DND-41 (cell line): ENCODE measurements at regions not wholly inside any gene's neighbourhood (a gene's known extent, or its start where the extent isn't known, plus 50 kb on each side); places are given as distances from the start of the nearest gene placed in this dataset.

Experiments
- ATAC-seq: fragments of 200-7000 bp; cut with Tn5 transposase; 3 replicates; pipeline ENCODE4 v1.9.1; 2021; ENCODE audit warnings: low read depth; ENCODE audit not compliant: insufficient read depth
- DNase-seq: peaks from one replicate; pipeline ENCODE4 v3.0.0-alpha.2; 2020
- H2AFZ ChIP-seq: 2 replicates; pipeline ENCODE4 v1.6.0; 2012; ENCODE audit warnings: low read depth, low read length
- H3K27ac ChIP-seq: 2 replicates; pipeline ENCODE4 v1.5.1; 2012; ENCODE audit warnings: low read length, inconsistent platforms
- H3K27me3 ChIP-seq: fragments of 200-600 bp; sonication (generic); 2 replicates; pipeline ENCODE4 v1.6.0; 2012; ENCODE audit warnings: low read length, mild to moderate bottlenecking, inconsistent platforms; ENCODE audit not compliant: insufficient read depth, poor library complexity
- H3K36me3 ChIP-seq: 2 replicates; pipeline ENCODE4 v1.5.1; 2012; ENCODE audit warnings: low read length, inconsistent platforms; ENCODE audit not compliant: insufficient read depth
- H3K4me1 ChIP-seq: 2 replicates; pipeline ENCODE4 v1.5.1; 2012; ENCODE audit warnings: mild to moderate bottlenecking, low read length; ENCODE audit not compliant: insufficient read depth
- H3K4me2 ChIP-seq: 2 replicates; pipeline ENCODE4 v1.6.0; 2012; ENCODE audit warnings: mild to moderate bottlenecking, moderate library complexity, low read length, inconsistent platforms; ENCODE audit not compliant: insufficient read depth
- H3K4me3 ChIP-seq, 2 experiments: fragments of 200-600 bp in 1 of 2; shearing (Covaris generic) in 1 of 2; 2 replicates each; pipeline ENCODE4 v1.5.1; 2012 to 2016; ENCODE audit warnings: inconsistent platforms in 2 of 2, low read length in 2 of 2, mild to moderate bottlenecking in 2 of 2, low read depth in 1 of 2, moderate library complexity in 1 of 2
- H3K79me2 ChIP-seq: 2 replicates; pipeline ENCODE4 v1.6.0; 2012; ENCODE audit warnings: low read length, inconsistent platforms; ENCODE audit not compliant: insufficient read depth
- H3K9ac ChIP-seq: 2 replicates; pipeline ENCODE4 v1.6.0; 2012; ENCODE audit warnings: low read depth, mild to moderate bottlenecking, inconsistent platforms, low read length, moderate library complexity
- H3K9me3 ChIP-seq: 2 replicates; pipeline ENCODE4 v1.5.1; 2012; ENCODE audit warnings: low read length, moderate library complexity, mild to moderate bottlenecking, inconsistent platforms; ENCODE audit not compliant: insufficient read depth, severe bottlenecking
- H4K20me1 ChIP-seq: 2 replicates; pipeline ENCODE4 v1.6.0; 2012; ENCODE audit warnings: low read length; ENCODE audit not compliant: insufficient read depth
- EZH2 ChIP-seq: IDR thresholded peaks from 3 replicates; pipeline ENCODE4 v1.6.1; 2012; ENCODE audit warnings: borderline replicate concordance, low read depth, mild to moderate bottlenecking, moderate library complexity, low read length, inconsistent platforms; ENCODE audit not compliant: severe bottlenecking
- TF ChIP-seq, protein P1 (sequence below): IDR thresholded peaks from 2 replicates; pipeline ENCODE4 v1.5.1; 2012; ENCODE audit warnings: borderline replicate concordance, low read length, moderate library complexity, mild to moderate bottlenecking; ENCODE audit not compliant: poor library complexity, severe bottlenecking; ENCODE audit errors: extremely low read depth

DNA sequence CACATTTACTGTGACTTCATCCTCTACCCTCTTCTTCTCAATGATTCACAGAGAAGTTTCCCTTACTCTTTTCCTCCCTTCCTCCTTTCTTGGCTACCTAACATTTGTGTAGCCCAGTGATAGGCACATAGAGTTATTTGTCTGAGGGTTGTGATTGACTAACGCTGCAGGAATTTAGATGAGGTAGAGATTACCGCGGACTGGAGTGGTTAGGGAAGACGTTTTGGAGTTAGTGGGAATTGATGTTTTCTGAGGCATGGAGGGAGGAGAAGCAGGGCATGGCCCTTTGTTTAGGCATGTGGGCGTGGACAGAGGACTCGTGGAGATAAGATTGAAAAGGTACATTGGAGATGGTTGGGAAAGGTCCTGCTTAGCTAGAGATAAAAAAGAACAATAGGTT is 246.7 kb downstream of the GPAT3 start:
- ATAC-seq (no peak), DNase-seq (no peak)
- Histone ChIP-seq H3K4me1 (no peaks in the 10 kb centered on the region), H3K27ac (no peak overlapping the region), H3K4me2 (no peak overlapping the region), H3K36me3 (no peaks in the 10 kb centered on the region), H4K20me1 (no peaks in the 10 kb centered on the region), H3K79me2 (no peaks in the 10 kb centered on the region), H2AFZ (no peak overlapping the region), H3K27me3 (no peaks in the 10 kb centered on the region), H3K9ac (no peak overlapping the region), H3K4me3 (no peak overlapping the region), H3K9me3 (no peaks in the 10 kb centered on the region)
- no peak for TF ChIP-seq EZH2
- TF ChIP-seq, protein P1, sequence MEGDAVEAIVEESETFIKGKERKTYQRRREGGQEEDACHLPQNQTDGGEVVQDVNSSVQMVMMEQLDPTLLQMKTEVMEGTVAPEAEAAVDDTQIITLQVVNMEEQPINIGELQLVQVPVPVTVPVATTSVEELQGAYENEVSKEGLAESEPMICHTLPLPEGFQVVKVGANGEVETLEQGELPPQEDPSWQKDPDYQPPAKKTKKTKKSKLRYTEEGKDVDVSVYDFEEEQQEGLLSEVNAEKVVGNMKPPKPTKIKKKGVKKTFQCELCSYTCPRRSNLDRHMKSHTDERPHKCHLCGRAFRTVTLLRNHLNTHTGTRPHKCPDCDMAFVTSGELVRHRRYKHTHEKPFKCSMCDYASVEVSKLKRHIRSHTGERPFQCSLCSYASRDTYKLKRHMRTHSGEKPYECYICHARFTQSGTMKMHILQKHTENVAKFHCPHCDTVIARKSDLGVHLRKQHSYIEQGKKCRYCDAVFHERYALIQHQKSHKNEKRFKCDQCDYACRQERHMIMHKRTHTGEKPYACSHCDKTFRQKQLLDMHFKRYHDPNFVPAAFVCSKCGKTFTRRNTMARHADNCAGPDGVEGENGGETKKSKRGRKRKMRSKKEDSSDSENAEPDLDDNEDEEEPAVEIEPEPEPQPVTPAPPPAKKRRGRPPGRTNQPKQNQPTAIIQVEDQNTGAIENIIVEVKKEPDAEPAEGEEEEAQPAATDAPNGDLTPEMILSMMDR = no peak

- H3K27me3 ChIP-seq = no peaks in the 10 kb centered on the region
- H2AFZ ChIP-seq = no peak overlapping the region
- H3K4me3 ChIP-seq = no peak overlapping the region
- H3K9ac ChIP-seq = no peak overlapping the region
- H3K36me3 ChIP-seq = no peaks in the 10 kb centered on the region
- no peak for TF ChIP-seq EZH2
- TF ChIP-seq, protein P1 = no peak
- H3K27ac ChIP-seq = no peak overlapping the region
- DNase-seq (no peak), ATAC-seq (no peak)
- H3K4me1 ChIP-seq = no peaks in the 10 kb centered on the region
- H3K79me2 ChIP-seq = no peaks in the 10 kb centered on the region
- H3K9me3 ChIP-seq = no peaks in the 10 kb centered on the region
- H3K4me2 ChIP-seq = no peak overlapping the region
- no peaks in the 10 kb centered on the region for H4K20me1 ChIP-seq
Observed at GRCh38 chr4:83781434-83781833, 245.5 kb downstream of the GPAT3 start.

- Histone ChIP-seq H3K4me2 (no peak overlapping the region), H3K36me3 (no peaks in the 10 kb centered on the region), H3K27ac (no peak overlapping the region), H3K9ac (no peak overlapping the region), H3K4me3 (no peak overlapping the region), H2AFZ (no peak overlapping the region), H3K27me3 (no peaks in the 10 kb centered on the region), H4K20me1 (no peaks in the 10 kb centered on the region), H3K79me2 (no peaks in the 10 kb centered on the region), H3K4me1 (no peaks in the 10 kb centered on the region), H3K9me3 (no peaks in the 10 kb centered on the region)
- DNase-seq (no peak), ATAC-seq (no peak)
- TF ChIP-seq, protein P1 = no peak
- no peak for TF ChIP-seq EZH2
Observed at GRCh38 chr4:83780053-83780733, 244.3 kb downstream of the GPAT3 start.
